ENCODE measurements at regions not wholly inside any gene's neighbourhood (a gene's known extent, or its start where the extent isn't known, plus 50 kb on each side); places are given as distances from the start of the nearest gene placed in this dataset.
"Not testable (repeated sequence)": the region's sequence is repeated elsewhere in the genome, so short reads cannot be mapped to it uniquely, and the experiment has no call there.

DNA sequence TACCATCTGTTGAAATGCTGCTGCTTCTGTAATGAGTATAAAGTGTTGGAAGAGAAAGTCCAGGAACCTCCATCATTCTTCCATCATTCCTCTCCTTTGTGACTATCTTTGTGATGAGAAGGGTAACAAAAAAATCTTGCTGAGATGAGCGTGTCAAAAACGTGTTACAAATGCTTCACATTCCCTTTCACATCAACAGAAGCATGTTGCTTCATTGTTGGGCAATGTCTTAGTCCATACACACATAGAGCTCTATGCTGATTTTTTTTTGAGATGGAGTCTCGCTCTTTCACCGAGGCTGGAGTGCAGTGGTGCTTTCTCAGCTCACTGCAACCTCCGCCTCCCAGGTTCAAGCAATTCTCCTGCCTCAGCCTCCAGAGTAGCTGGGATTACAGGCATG lies 114.1 kb upstream of the ESR1 start:
- Histone ChIP-seq H3K27me3 (ENCODE audit: insufficient read depth, low read depth) (no peaks in the 10 kb centered on the region), H2AFZ (ENCODE audit: low read depth) (no peak overlapping the region), H3K9ac (no peak overlapping the region), H3K4me1 (ENCODE audit: low read depth, poor library complexity, severe bottlenecking) (peaks cover 19% of the 10 kb centered on the region), H3K27ac (no peak overlapping the region), H3K4me2 (no peak overlapping the region), H3K4me3 (IDR thresholded peaks at IDR 0.05; ENCODE audit: insufficient read depth, low read depth, low read length) (no peak overlapping the region), H3K79me2 (ENCODE audit: insufficient read depth, low read depth) (no peaks in the 10 kb centered on the region), H4K20me1 (ENCODE audit: insufficient read depth) (no peaks in the 10 kb centered on the region), H3K36me3 (ENCODE audit: insufficient read depth) (no peaks in the 10 kb centered on the region)
- no peak for TF ChIP-seq CTCF (conservative IDR thresholded peaks at IDR 0.05; ENCODE audit: low read depth, low read length)

DNA sequence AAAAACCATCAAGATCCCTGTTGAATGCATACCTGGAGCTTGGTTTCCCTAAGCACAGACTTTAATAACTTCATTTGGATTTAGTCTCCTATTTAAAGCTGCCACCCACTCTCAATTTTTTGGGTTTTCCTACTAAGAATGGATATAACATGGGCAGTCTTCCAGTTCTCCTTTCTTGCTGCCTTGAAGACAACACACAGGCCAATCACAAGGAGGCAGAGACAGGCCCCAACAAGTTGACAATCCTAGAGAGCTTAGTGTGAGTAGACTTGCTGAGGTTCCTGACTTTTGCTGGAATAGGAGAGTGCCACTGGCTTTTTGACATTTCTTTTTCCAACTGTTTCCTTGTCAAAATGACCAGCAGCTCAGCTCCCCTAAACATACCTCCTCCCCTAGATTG lies 112.3 kb upstream of the ESR1 start:
- no peak overlapping the region for H3K9ac ChIP-seq
- no peaks in the 10 kb centered on the region for H3K79me2 ChIP-seq (ENCODE audit: insufficient read depth, low read depth)
- H2AFZ ChIP-seq (ENCODE audit: low read depth) = no peak overlapping the region
- H3K4me1 ChIP-seq (ENCODE audit: low read depth, poor library complexity, severe bottlenecking) = peaks cover 11% of the 10 kb centered on the region
- no peak overlapping the region for H3K4me3 ChIP-seq (IDR thresholded peaks at IDR 0.05; ENCODE audit: insufficient read depth, low read depth, low read length)
- no peaks in the 10 kb centered on the region for H3K27me3 ChIP-seq (ENCODE audit: insufficient read depth, low read depth)
- no peak overlapping the region for H3K4me2 ChIP-seq
- no peak overlapping the region for H3K27ac ChIP-seq
- H3K36me3 ChIP-seq (ENCODE audit: insufficient read depth) = no peaks in the 10 kb centered on the region
- no peaks in the 10 kb centered on the region for H4K20me1 ChIP-seq (ENCODE audit: insufficient read depth)
- no peak for TF ChIP-seq CTCF (conservative IDR thresholded peaks at IDR 0.05; ENCODE audit: low read depth, low read length)

DNA sequence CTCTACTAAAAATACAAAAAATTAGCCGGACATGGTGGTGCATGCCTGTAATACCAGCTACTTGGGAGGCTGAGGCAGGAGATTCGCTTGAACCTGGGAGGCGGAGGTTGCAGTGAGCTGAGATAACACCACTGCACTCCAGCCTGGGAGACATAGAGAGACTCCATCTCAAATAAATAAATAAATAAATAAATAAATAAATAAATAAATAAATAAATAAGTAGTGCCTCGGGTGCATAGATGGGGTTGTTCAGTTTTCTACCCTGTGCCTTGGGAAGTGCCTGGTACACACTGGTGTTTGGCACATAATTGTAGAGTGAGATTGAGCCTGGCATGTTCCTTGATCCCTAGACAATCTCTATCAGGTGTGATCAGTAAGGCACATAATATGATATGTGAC lies 111.2 kb upstream of the ESR1 start:
- H2AFZ ChIP-seq (ENCODE audit: low read depth); H3K27me3 ChIP-seq (ENCODE audit: insufficient read depth, low read depth); H3K79me2 ChIP-seq (ENCODE audit: insufficient read depth, low read depth); H3K27ac ChIP-seq; H4K20me1 ChIP-seq (ENCODE audit: insufficient read depth); H3K4me3 ChIP-seq (IDR thresholded peaks at IDR 0.05; ENCODE audit: insufficient read depth, low read depth, low read length); H3K36me3 ChIP-seq (ENCODE audit: insufficient read depth); H3K4me2 ChIP-seq; H3K9ac ChIP-seq: not testable (repeated sequence)
- H3K4me1 ChIP-seq (ENCODE audit: low read depth, poor library complexity, severe bottlenecking) = peaks cover 21% of the 10 kb centered on the region

DNA sequence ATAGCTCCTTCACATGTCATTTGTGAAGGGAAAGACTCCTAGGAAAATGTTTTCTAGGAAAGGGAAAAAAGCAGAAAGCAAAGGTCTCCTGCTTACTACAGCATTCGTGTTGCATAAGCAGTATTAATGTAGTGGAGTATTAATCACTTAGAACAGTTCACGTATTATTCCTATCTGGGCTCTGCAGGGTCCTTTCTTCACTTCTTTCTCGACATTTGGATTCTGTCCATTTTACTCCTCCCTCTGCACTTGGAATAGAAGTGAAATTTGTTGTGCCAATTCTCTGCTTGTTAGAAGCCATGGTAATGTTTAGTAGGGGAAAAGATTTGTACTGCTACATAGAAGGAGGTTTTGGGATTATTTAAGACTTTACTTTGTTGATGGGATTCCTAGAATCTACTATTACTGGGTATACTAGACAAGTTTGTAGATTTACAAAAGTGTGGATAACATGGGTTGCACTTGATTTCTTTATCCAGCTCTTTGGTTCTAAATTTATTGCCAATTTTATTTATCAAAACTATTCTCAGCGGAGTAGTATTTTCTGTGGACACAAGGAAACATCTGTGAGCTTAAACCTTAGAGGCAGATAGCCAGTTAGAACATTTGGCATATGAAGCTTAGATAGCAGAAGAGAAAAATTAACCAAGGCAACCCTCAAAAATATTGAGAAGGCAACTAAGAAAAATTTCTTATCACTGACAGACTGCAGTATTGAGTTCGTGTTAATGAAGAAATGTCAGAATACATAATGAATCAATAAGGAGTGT lies 108.4 kb upstream of the ESR1 start:
- no peak overlapping the region for H3K4me3 ChIP-seq (IDR thresholded peaks at IDR 0.05; ENCODE audit: insufficient read depth, low read depth, low read length)
- H2AFZ ChIP-seq (ENCODE audit: low read depth) = no peak overlapping the region
- H3K79me2 ChIP-seq (ENCODE audit: insufficient read depth, low read depth) = no peaks in the 10 kb centered on the region
- H3K36me3 ChIP-seq (ENCODE audit: insufficient read depth) = no peaks in the 10 kb centered on the region
- H4K20me1 ChIP-seq (ENCODE audit: insufficient read depth) = no peaks in the 10 kb centered on the region
- H3K27ac ChIP-seq = no peak overlapping the region
- H3K4me2 ChIP-seq = no peak overlapping the region
- H3K27me3 ChIP-seq (ENCODE audit: insufficient read depth, low read depth) = no peaks in the 10 kb centered on the region
- peaks cover 39% of the 10 kb centered on the region for H3K4me1 ChIP-seq (ENCODE audit: low read depth, poor library complexity, severe bottlenecking)
- no peak overlapping the region for H3K9ac ChIP-seq
- TF ChIP-seq CTCF (conservative IDR thresholded peaks at IDR 0.05; ENCODE audit: low read depth, low read length) = no peak

DNA sequence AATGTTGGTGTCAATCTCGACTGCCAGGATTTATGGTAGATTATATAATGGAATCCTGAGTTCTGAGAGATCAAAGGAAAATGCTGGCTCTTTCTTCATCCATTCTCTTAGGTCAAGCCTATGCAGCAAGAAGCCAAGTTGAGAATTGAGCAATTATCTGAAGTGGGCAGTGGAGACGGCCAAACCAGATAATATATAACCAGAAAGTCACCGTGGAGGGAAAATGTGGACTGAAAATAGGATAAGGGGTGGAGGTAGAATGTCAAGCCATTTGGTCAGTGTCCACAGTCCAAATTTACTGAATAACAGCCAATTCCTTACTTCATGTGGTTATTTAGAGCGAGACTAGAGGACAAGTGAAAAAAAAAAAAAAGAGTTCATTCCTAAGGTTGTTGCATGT lies 107.8 kb upstream of the ESR1 start:
- no peak overlapping the region for H3K4me2 ChIP-seq
- H3K9ac ChIP-seq = no peak overlapping the region
- no peak overlapping the region for H2AFZ ChIP-seq (ENCODE audit: low read depth)
- no peak overlapping the region for H3K27ac ChIP-seq
- no peaks in the 10 kb centered on the region for H3K79me2 ChIP-seq (ENCODE audit: insufficient read depth, low read depth)
- no peaks in the 10 kb centered on the region for H3K36me3 ChIP-seq (ENCODE audit: insufficient read depth)
- TF ChIP-seq CTCF (conservative IDR thresholded peaks at IDR 0.05; ENCODE audit: low read depth, low read length) = no peak
- H3K27me3 ChIP-seq (ENCODE audit: insufficient read depth, low read depth) = no peaks in the 10 kb centered on the region
- H3K4me1 ChIP-seq (ENCODE audit: low read depth, poor library complexity, severe bottlenecking) = peaks cover 41% of the 10 kb centered on the region
- H3K4me3 ChIP-seq (IDR thresholded peaks at IDR 0.05; ENCODE audit: insufficient read depth, low read depth, low read length) = no peak overlapping the region
- H4K20me1 ChIP-seq (ENCODE audit: insufficient read depth) = no peaks in the 10 kb centered on the region
